OCI-LY1 (cell line): ENCODE measurements at regions not wholly inside any gene's neighbourhood (a gene's known extent, or its start where the extent isn't known, plus 50 kb on each side); places are given as distances from the start of the nearest gene placed in this dataset.

Experiments used
- H2AFZ ChIP-seq: fragments of 200-600 bp; sonication (generic), shearing (Covaris generic); 2 replicates; pipeline ENCODE4 v1.6.0; 2014; ENCODE audit warnings: antibody characterized with exemption, mild to moderate bottlenecking, low read length
- H3F3A ChIP-seq: fragments of 200-600 bp; sonication (generic), shearing (Covaris generic); 2 replicates; pipeline ENCODE4 v1.6.0; 2014; ENCODE audit warnings: mild to moderate bottlenecking, antibody characterized with exemption, low read length, moderate library complexity; ENCODE audit not compliant: insufficient read depth
- H3K27ac ChIP-seq: fragments of 200-600 bp; sonication (generic); 2 replicates; pipeline ENCODE4 v1.5.1; 2014; ENCODE audit warnings: low read length, mixed run types, mild to moderate bottlenecking, low read depth; ENCODE audit not compliant: poor library complexity, severe bottlenecking
- H3K27me3 ChIP-seq: fragments of 200-600 bp; sonication (generic); 2 replicates; pipeline ENCODE4 v1.6.0; 2014; ENCODE audit warnings: antibody characterized with exemption, mild to moderate bottlenecking, low read length, moderate library complexity; ENCODE audit not compliant: insufficient read depth
- H3K36me3 ChIP-seq: fragments of 200-600 bp; sonication (generic); 2 replicates; pipeline ENCODE4 v1.6.1; 2014; ENCODE audit warnings: mild to moderate bottlenecking, antibody characterized with exemption, low read length, moderate library complexity, mixed read lengths; ENCODE audit not compliant: insufficient read depth
- H3K4me1 ChIP-seq: fragments of 200-600 bp; sonication (generic); 2 replicates; pipeline ENCODE4 v1.5.1; 2014; ENCODE audit warnings: mild to moderate bottlenecking, low read length, moderate library complexity; ENCODE audit not compliant: insufficient read depth, severe bottlenecking
- H3K4me2 ChIP-seq: fragments of 200-600 bp; sonication (generic), shearing (Covaris generic); 2 replicates; pipeline ENCODE4 v1.6.1; 2014; ENCODE audit warnings: low read length
- H3K4me3 ChIP-seq: fragments of 200-600 bp; sonication (generic); 2 replicates; pipeline ENCODE4 v1.5.1; 2014; ENCODE audit warnings: low read length, low read depth, mild to moderate bottlenecking, mixed read lengths; ENCODE audit not compliant: poor library complexity, severe bottlenecking
- H3K79me2 ChIP-seq: fragments of 200-600 bp; shearing (Covaris generic); 2 replicates; pipeline ENCODE4 v1.6.1; 2016; ENCODE audit warnings: mixed run types, low read length, mixed read lengths; ENCODE audit not compliant: insufficient read depth
- H3K9ac ChIP-seq: fragments of 200-600 bp; sonication (generic), shearing (Covaris generic); 2 replicates; pipeline ENCODE4 v1.6.1; 2014; ENCODE audit warnings: mild to moderate bottlenecking, low read length, mixed read lengths
- H3K9me2 ChIP-seq: fragments of 200-600 bp; sonication (generic), shearing (Covaris generic); 2 replicates; pipeline ENCODE4 v1.6.1; 2014; ENCODE audit warnings: low read depth, mild to moderate bottlenecking, low read length, mixed read lengths
- H3K9me3 ChIP-seq: fragments of 200-600 bp; shearing (Covaris generic); 2 replicates; pipeline ENCODE4 v1.6.1; 2014; ENCODE audit warnings: low read length, mixed read lengths
- H4K20me1 ChIP-seq: fragments of 200-600 bp; sonication (generic), shearing (Covaris generic); 2 replicates; pipeline ENCODE4 v1.6.0; 2016; ENCODE audit warnings: mild to moderate bottlenecking, low read length; ENCODE audit not compliant: insufficient read depth
- CTCF ChIP-seq: fragments of 200-600 bp; sonication (generic), shearing (Covaris generic); IDR thresholded peaks from 2 replicates; pipeline ENCODE4 v1.5.1; 2017; ENCODE audit warnings: mild to moderate bottlenecking, antibody characterized with exemption, low read length, moderate library complexity, mixed read lengths
- EZH2 ChIP-seq: fragments of 200-600 bp; sonication (generic), shearing (Covaris generic); IDR thresholded peaks from 2 replicates; pipeline ENCODE4 v1.8.0; 2017; ENCODE audit warnings: borderline replicate concordance, mixed run types, mild to moderate bottlenecking, antibody characterized with exemption, low read length, moderate library complexity, mixed read lengths

- H3K36me3 ChIP-seq = no peaks in the 10 kb centered on the region
- no peak overlapping the region for H2AFZ ChIP-seq
- no peak overlapping the region for H3K4me3 ChIP-seq
Measured at GRCh38 chr10:44803862-44804261, 107.3 kb upstream of the TMEM72 start.

DNA sequence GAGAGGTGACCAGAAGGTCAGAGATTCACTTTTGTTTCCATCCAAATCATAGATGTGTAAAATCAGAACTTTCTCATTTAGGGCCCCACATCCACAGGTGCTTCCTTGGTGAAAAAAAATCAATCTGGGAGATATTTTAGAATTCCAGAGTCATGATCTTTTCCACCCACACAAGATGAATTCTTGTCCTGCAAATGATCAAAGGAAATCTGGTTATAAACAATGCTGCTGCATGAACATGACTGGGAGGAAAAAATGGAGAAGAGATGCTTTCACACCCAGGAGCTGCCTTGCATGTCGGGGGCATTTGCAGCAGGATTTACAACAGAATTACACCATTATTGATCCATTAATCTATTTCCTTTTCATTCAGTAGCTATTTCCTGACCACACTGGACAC lies 106.5 kb upstream of the TMEM72 start:
- H3K9ac ChIP-seq = no peak overlapping the region
- no peaks in the 10 kb centered on the region for H3K36me3 ChIP-seq
- H3K27ac ChIP-seq = no peak overlapping the region
- no peaks in the 10 kb centered on the region for H3K9me2 ChIP-seq
- H3K4me2 ChIP-seq = no peak overlapping the region
- no peaks in the 10 kb centered on the region for H3K79me2 ChIP-seq
- no peaks in the 10 kb centered on the region for H3K9me3 ChIP-seq
- TF ChIP-seq CTCF = no peak
- TF ChIP-seq EZH2 = no peak
- no peaks in the 10 kb centered on the region for H3K4me1 ChIP-seq
- no peaks in the 10 kb centered on the region for H3K27me3 ChIP-seq
- no peaks in the 10 kb centered on the region for H4K20me1 ChIP-seq
- H3F3A ChIP-seq = no peaks in the 10 kb centered on the region
- H2AFZ ChIP-seq = no peak overlapping the region
- H3K4me3 ChIP-seq = no peak overlapping the region

More at GRCh38 chr10:44803862-44804261, 107.3 kb upstream of the TMEM72 start:
- no peaks in the 10 kb centered on the region for H3K4me1 ChIP-seq
- H3K27ac ChIP-seq = no peak overlapping the region
- no peaks in the 10 kb centered on the region for H3F3A ChIP-seq
- no peaks in the 10 kb centered on the region for H3K79me2 ChIP-seq
- no peak overlapping the region for H3K4me2 ChIP-seq
- no peaks in the 10 kb centered on the region for H3K9me3 ChIP-seq
- H3K9ac ChIP-seq = no peak overlapping the region
- H4K20me1 ChIP-seq = no peaks in the 10 kb centered on the region
- no peaks in the 10 kb centered on the region for H3K9me2 ChIP-seq
- TF ChIP-seq EZH2 = no peak
- TF ChIP-seq CTCF = no peak
- H3K27me3 ChIP-seq = no peaks in the 10 kb centered on the region

DNA sequence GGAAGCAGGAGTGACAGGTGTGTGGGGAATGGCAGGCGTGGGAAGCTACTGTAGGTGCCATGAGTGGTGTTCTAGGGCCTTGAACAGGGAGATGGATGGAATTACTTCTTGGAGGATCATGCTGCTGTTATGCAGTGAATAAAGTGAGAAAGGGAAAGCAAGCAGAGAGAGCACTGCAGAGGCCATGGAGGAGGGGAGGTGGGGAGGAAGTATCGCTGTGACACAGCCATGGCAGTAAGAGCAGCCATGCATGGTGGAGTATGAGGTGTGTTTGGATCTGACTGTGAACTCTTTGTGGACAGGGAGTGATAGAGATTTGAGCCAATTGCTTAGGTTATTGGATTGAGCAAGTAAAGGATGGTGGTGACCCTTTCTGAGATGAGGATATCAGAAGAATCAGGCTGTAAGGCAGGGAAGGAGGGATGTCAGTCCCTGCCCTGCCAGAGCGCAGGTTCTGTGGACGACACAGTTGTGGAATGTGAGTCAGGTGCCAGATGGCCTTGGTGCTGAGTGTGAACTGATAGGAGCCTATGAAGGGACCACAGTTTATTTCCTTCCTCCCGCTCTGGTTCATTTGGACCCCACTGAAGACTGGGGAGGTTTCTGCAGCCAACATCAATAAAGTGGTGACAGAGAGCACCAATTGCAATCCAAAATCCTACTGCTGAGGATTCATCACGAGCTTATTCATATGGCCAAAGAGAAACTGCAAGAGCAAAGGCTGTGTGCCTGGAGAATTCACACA lies 105.5 kb upstream of the TMEM72 start:
- TF ChIP-seq CTCF = no peak
- TF ChIP-seq EZH2 = no peak
- Histone ChIP-seq H3K79me2 (no peaks in the 10 kb centered on the region), H2AFZ (no peak overlapping the region), H3K36me3 (no peaks in the 10 kb centered on the region), H3K4me1 (no peaks in the 10 kb centered on the region), H4K20me1 (no peaks in the 10 kb centered on the region), H3K9ac (no peak overlapping the region), H3K4me2 (no peak overlapping the region), H3K9me3 (no peaks in the 10 kb centered on the region), H3K9me2 (no peaks in the 10 kb centered on the region), H3K27ac (no peak overlapping the region), H3K27me3 (no peaks in the 10 kb centered on the region), H3F3A (no peaks in the 10 kb centered on the region), H3K4me3 (no peak overlapping the region)
